H1 (cell line): ENCODE measurements at regions not wholly inside any gene's neighbourhood (a gene's known extent, or its start where the extent isn't known, plus 50 kb on each side); places are given as distances from the start of the nearest gene placed in this dataset.

ENCODE experiments used
- CHD2 ChIP-seq: IDR thresholded peaks from 2 replicates; pipeline ENCODE4 v1.6.1; 2012; ENCODE audit warnings: low read length, improper control_type of control experiment
- JUND ChIP-seq: IDR thresholded peaks from 2 replicates; pipeline ENCODE4 v1.6.1; 2011; ENCODE audit warnings: mild to moderate bottlenecking, improper control_type of control experiment, low read length
- POLR2A ChIP-seq, 2 experiments: IDR thresholded peaks; 1 replicate in 1 of 2; 2 replicates in 1 of 2; pipeline ENCODE4 v1.6.1; 2011; ENCODE audit warnings: low read depth in 2 of 2, low read length in 2 of 2, mild to moderate bottlenecking in 2 of 2; ENCODE audit errors: control extremely low read depth in 1 of 2
- RAD21 ChIP-seq, 2 experiments: IDR thresholded peaks in 1 of 2; conservative IDR thresholded peaks in 1 of 2; 2 replicates each; pipeline ENCODE4 v1.6.1; 2011; ENCODE audit warnings: low read depth in 2 of 2, low read length in 2 of 2, improper control_type of control experiment in 1 of 2, inconsistent platforms in 1 of 2, mild to moderate bottlenecking in 1 of 2, moderate library complexity in 1 of 2
- TAF1 ChIP-seq: IDR thresholded peaks from 2 replicates; pipeline ENCODE4 v1.6.1; 2011; ENCODE audit warnings: mild to moderate bottlenecking, low read depth, low read length

- no peak for TF ChIP-seq CHD2
- TF ChIP-seq JUND = no peak
- TF ChIP-seq RAD21 (IDR thresholded peaks at IDR 0.05 in 1 of 2, conservative IDR thresholded peaks at IDR 0.05 in 1 of 2; ENCODE audit: low read depth in 2 of 2, low read length in 2 of 2) = no peak
- TF ChIP-seq TAF1 = no peak
- TF ChIP-seq POLR2A (IDR thresholded peaks at IDR 0.05; ENCODE audit: control extremely low read depth in 1 of 2, low read depth in 2 of 2, low read length in 2 of 2) = no peak
- TF ChIP-seq, all 59 proteins: peak for 0
Measured at GRCh38 chr4:188647820-188648370, 508.7 kb downstream of the TRIML1 start (continued).
